Adrenal gland (tissue), 5 donors: ENCODE measurements at regions not wholly inside any gene's neighbourhood (a gene's known extent, or its start where the extent isn't known, plus 50 kb on each side); places are given as distances from the start of the nearest gene placed in this dataset.

ENCODE experiments used
- POLR2A ChIP-seq, 2 donors: fragments of 450-650 bp; IDR thresholded peaks; one replicate each; pipeline ENCODE4 v1.6.1; 2017; ENCODE audit warnings: antibody characterized with exemption in 2 of 2, mild to moderate bottlenecking in 2 of 2, moderate library complexity in 1 of 2
- TF ChIP-seq, protein P1 (sequence below), 6 experiments: fragments of 450-650 bp in 4 of 6; fragments of 200-600 bp in 2 of 6; sonication (generic) in 1 of 6; IDR thresholded peaks; 1 replicate in 5 of 6; 2 replicates in 1 of 6; pipeline versions ENCODE4 v1.5.1 to v1.8.0; 2016 to 2021; ENCODE audit warnings: antibody characterized with exemption in 6 of 6, mild to moderate bottlenecking in 2 of 6, moderate library complexity in 1 of 6
- donor health status: DM: no; HTN: no; CAD: no.

DNA sequence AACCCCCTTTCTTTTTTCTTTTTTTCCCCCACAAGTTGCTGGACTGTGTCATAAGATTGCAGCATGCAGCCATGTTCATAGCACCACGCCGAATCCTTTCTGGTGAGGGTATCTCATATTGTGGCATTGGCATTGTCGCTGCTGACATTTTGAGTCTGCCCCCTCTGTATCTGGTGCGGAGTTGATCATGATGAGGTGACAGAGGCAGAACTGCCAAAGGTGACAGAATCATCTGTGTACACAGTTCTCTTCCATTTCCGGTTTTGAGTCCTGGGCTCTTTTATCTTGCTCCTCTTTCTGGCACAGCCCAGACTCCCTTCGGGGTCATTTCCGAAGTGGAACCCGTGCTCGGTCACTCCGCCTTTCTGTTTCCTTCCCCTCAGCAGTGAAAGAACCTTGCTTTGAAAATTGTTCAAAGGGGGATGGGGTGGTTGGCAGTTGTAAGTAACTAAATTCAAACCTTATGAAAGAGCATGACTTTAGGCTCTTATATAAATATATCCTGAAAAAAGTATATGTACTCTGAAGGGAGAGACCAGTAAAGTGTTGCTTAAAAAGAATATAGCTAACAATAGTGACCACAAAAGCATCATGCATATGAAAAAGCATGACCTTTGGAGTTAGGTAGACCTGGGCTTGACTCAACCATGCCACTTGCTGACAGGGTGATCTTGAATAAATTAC is 55.0 kb upstream of the BMP2K start:
- TF ChIP-seq, protein P1, sequence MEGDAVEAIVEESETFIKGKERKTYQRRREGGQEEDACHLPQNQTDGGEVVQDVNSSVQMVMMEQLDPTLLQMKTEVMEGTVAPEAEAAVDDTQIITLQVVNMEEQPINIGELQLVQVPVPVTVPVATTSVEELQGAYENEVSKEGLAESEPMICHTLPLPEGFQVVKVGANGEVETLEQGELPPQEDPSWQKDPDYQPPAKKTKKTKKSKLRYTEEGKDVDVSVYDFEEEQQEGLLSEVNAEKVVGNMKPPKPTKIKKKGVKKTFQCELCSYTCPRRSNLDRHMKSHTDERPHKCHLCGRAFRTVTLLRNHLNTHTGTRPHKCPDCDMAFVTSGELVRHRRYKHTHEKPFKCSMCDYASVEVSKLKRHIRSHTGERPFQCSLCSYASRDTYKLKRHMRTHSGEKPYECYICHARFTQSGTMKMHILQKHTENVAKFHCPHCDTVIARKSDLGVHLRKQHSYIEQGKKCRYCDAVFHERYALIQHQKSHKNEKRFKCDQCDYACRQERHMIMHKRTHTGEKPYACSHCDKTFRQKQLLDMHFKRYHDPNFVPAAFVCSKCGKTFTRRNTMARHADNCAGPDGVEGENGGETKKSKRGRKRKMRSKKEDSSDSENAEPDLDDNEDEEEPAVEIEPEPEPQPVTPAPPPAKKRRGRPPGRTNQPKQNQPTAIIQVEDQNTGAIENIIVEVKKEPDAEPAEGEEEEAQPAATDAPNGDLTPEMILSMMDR (IDR thresholded peaks at IDR 0.05): no peak
- no peak for TF ChIP-seq POLR2A (IDR thresholded peaks at IDR 0.05)
